NCI-H345 treated with DMSO at 0.1 percent for 48 hours (cell line): ENCODE measurements at regions not wholly inside any gene's neighbourhood (a gene's known extent, or its start where the extent isn't known, plus 50 kb on each side); places are given as distances from the start of the nearest gene placed in this dataset.

Experiments used
- DNase-seq: peaks from one replicate; lab custom pipeline; 2025; ENCODE audit not compliant: unreplicated experiment; lab: John Stamatoyannopoulos, UW

- DNase-seq = no peak
These were observed 91.0 kb downstream of the GPAM start for GRCh38 chr10:112092519-112092918.

GRCh38 chr10:112094984-112095383, 88.6 kb downstream of the GPAM start:
- no peak for DNase-seq

- no peak for DNase-seq
These were observed 87.8 kb downstream of the GPAM start for GRCh38 chr10:112095731-112096130.

GRCh38 chr10:112098682-112099081, 84.9 kb downstream of the GPAM start:
- DNase-seq = no peak
